ENCODE measurements at regions not wholly inside any gene's neighbourhood (a gene's known extent, or its start where the extent isn't known, plus 50 kb on each side); places are given as distances from the start of the nearest gene placed in this dataset.

DNA sequence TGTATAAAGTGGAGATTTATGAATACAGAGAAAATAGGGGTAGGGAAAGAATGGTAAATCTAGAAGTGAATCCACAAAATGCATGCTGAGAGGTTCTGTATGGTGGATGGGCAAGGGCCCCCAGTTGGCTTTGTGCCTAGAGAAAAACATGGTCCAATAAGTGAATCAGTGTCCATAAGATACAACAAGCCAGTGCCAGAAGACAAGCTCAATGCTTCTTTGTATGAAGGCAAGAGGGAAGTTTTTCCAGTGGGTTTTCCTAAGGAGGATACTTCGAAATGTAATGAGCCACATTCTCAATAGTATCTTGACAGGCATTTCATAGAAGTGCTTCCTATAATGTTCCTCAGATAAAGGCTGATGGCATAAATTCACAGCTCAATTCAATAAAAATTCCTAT, 169.4 kb upstream of the HMCN1 start:
- no peak for TF ChIP-seq POU6F1 (CRISPR knock-in tag; IDR thresholded peaks at IDR 0.05; ENCODE audit: borderline replicate concordance, low read depth)
- TF ChIP-seq ISL1 (CRISPR knock-in tag; IDR thresholded peaks at IDR 0.05), result no peak
- TF ChIP-seq CSDC2 (CRISPR knock-in tag; IDR thresholded peaks at IDR 0.05), result no peak
- no peak for TF ChIP-seq RARB (CRISPR knock-in tag; IDR thresholded peaks at IDR 0.05)
- no peak for TF ChIP-seq TSHZ2 (CRISPR knock-in tag; IDR thresholded peaks at IDR 0.05)
- TF ChIP-seq ZNF565 (CRISPR knock-in tag; conservative IDR thresholded peaks at IDR 0.05; ENCODE audit: low read depth), result no peak
- no peak for TF ChIP-seq SNAI2 (CRISPR knock-in tag; IDR thresholded peaks at IDR 0.05)
- TF ChIP-seq TCF4 (CRISPR knock-in tag; IDR thresholded peaks at IDR 0.05; ENCODE audit: borderline replicate concordance), result no peak
- no peak for TF ChIP-seq ARNTL (CRISPR knock-in tag; IDR thresholded peaks at IDR 0.05; ENCODE audit: borderline replicate concordance, low read depth)
- TF ChIP-seq ESRRG (CRISPR knock-in tag; IDR thresholded peaks at IDR 0.05), result no peak
- no peak for TF ChIP-seq CREB5 (CRISPR knock-in tag; IDR thresholded peaks at IDR 0.05; ENCODE audit: low read depth)
- TF ChIP-seq OSR1 (CRISPR knock-in tag; IDR thresholded peaks at IDR 0.05), result no peak
- no peak for TF ChIP-seq TOX (CRISPR knock-in tag; IDR thresholded peaks at IDR 0.05; ENCODE audit: borderline replicate concordance)
- TF ChIP-seq ZFP3 (CRISPR knock-in tag; IDR thresholded peaks at IDR 0.05), result no peak
- peak; percentile 13 for ATAC-seq

DNA sequence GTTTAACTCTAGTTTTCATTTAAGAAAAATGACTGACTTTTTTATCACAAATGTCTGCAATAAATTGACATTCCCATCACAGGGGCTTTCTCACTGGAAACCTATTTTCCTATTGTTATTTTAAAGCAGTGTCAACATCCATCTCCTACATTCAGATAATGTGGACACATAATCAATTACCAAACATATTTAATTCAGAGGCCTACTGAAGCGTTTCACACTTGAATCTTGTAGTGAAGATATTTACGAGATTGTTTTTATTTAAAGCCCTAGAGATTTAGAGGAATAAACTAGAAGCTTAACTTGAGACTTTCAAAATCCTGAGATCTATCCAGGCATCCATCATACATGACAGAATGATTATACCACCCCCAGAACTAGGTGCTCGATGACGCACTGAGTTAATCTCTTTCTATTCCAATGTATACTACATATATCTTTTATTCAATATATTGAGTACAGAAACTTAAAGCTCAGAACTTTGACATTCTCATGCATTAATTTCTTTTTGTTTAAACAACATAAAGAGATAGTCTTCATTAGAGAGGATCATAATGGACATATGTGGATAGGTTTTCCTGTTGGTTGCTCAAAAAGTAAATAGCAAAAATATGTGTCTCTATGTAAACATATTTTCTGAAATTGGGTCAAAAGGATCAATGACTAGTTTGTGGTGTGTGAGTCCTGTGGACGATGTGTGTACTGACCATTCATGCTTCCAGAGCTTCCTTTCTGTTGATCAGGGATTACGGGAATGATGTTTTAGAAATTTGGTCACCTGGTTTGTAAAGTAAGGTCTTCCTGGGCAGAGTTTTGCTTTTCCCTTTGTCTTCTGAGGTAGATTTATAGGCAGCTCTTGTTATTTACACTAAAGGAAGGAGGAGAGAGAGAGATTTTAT, 171.5 kb upstream of the HMCN1 start:
- no peak for ATAC-seq
- TF ChIP-seq ESRRG (CRISPR knock-in tag; IDR thresholded peaks at IDR 0.05), result no peak
- TF ChIP-seq ZNF70 (CRISPR knock-in tag; IDR thresholded peaks at IDR 0.05), result no peak
- TF ChIP-seq TOX (CRISPR knock-in tag; IDR thresholded peaks at IDR 0.05; ENCODE audit: borderline replicate concordance), result no peak
- TF ChIP-seq RARB (CRISPR knock-in tag; IDR thresholded peaks at IDR 0.05), result no peak
- TF ChIP-seq SNAI2 (CRISPR knock-in tag; IDR thresholded peaks at IDR 0.05), result no peak
- TF ChIP-seq GLIS3 (CRISPR knock-in tag; IDR thresholded peaks at IDR 0.05), result no peak
- no peak for TF ChIP-seq ZNF8 (CRISPR knock-in tag; IDR thresholded peaks at IDR 0.05)
- TF ChIP-seq ZFP30 (CRISPR knock-in tag; IDR thresholded peaks at IDR 0.05), result no peak
- TF ChIP-seq OSR1 (CRISPR knock-in tag; IDR thresholded peaks at IDR 0.05), result no peak
- no peak for TF ChIP-seq TSHZ2 (CRISPR knock-in tag; IDR thresholded peaks at IDR 0.05)
- TF ChIP-seq, protein P1, sequence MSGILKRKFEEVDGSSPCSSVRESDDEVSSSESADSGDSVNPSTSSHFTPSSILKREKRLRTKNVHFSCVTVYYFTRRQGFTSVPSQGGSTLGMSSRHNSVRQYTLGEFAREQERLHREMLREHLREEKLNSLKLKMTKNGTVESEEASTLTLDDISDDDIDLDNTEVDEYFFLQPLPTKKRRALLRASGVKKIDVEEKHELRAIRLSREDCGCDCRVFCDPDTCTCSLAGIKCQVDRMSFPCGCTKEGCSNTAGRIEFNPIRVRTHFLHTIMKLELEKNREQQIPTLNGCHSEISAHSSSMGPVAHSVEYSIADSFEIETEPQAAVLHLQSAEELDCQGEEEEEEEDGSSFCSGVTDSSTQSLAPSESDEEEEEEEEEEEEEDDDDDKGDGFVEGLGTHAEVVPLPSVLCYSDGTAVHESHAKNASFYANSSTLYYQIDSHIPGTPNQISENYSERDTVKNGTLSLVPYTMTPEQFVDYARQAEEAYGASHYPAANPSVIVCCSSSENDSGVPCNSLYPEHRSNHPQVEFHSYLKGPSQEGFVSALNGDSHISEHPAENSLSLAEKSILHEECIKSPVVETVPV (CRISPR knock-in tag; IDR thresholded peaks at IDR 0.05), result no peak
- TF ChIP-seq, protein P2, sequence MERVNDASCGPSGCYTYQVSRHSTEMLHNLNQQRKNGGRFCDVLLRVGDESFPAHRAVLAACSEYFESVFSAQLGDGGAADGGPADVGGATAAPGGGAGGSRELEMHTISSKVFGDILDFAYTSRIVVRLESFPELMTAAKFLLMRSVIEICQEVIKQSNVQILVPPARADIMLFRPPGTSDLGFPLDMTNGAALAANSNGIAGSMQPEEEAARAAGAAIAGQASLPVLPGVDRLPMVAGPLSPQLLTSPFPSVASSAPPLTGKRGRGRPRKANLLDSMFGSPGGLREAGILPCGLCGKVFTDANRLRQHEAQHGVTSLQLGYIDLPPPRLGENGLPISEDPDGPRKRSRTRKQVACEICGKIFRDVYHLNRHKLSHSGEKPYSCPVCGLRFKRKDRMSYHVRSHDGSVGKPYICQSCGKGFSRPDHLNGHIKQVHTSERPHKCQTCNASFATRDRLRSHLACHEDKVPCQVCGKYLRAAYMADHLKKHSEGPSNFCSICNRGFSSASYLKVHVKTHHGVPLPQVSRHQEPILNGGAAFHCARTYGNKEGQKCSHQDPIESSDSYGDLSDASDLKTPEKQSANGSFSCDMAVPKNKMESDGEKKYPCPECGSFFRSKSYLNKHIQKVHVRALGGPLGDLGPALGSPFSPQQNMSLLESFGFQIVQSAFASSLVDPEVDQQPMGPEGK (CRISPR knock-in tag; IDR thresholded peaks at IDR 0.05; ENCODE audit: borderline replicate concordance), result no peak
- TF ChIP-seq ISL1 (CRISPR knock-in tag; IDR thresholded peaks at IDR 0.05), result no peak
- no peak for TF ChIP-seq CSDC2 (CRISPR knock-in tag; IDR thresholded peaks at IDR 0.05)
- TF ChIP-seq ARNTL (CRISPR knock-in tag; IDR thresholded peaks at IDR 0.05; ENCODE audit: borderline replicate concordance, low read depth), result no peak
- no peak for TF ChIP-seq POU6F1 (CRISPR knock-in tag; IDR thresholded peaks at IDR 0.05; ENCODE audit: borderline replicate concordance, low read depth)
- TF ChIP-seq CREB5 (CRISPR knock-in tag; IDR thresholded peaks at IDR 0.05; ENCODE audit: low read depth), result no peak

Measured in SK-N-SH treated with all-trans-retinoic acid at 6 μM for 48 hours (cell line).